DOHH2 (cell line): ENCODE measurements at regions not wholly inside any gene's neighbourhood (a gene's known extent, or its start where the extent isn't known, plus 50 kb on each side); places are given as distances from the start of the nearest gene placed in this dataset.

Source experiments
- H3F3A ChIP-seq: fragments of 200-600 bp; sonication (generic), shearing (Covaris generic); 2 replicates; pipeline ENCODE4 v1.6.0; 2016; ENCODE audit warnings: antibody characterized with exemption, mild to moderate bottlenecking; ENCODE audit not compliant: control insufficient read depth, insufficient read depth
- H3K27ac ChIP-seq: fragments of 200-600 bp; sonication (generic); 2 replicates; pipeline ENCODE4 v1.5.1; 2014; ENCODE audit warnings: low read depth, mild to moderate bottlenecking, low read length, moderate library complexity
- H3K27me3 ChIP-seq: fragments of 200-600 bp; sonication (generic); 2 replicates; pipeline ENCODE4 v1.6.1; 2014; ENCODE audit warnings: mild to moderate bottlenecking, low read length, mixed read lengths; ENCODE audit not compliant: control insufficient read depth
- H3K36me3 ChIP-seq: fragments of 200-600 bp; sonication (generic); 2 replicates; pipeline ENCODE4 v1.6.1; 2014; ENCODE audit warnings: mild to moderate bottlenecking, low read length, moderate library complexity, mixed read lengths; ENCODE audit not compliant: control insufficient read depth
- H3K4me1 ChIP-seq: fragments of 200-600 bp; sonication (generic); 2 replicates; pipeline ENCODE4 v1.6.1; 2014; ENCODE audit warnings: mild to moderate bottlenecking, low read length, mixed read lengths; ENCODE audit not compliant: control insufficient read depth
- H3K4me2 ChIP-seq: fragments of 200-600 bp; sonication (generic); 2 replicates; pipeline ENCODE4 v1.6.0; 2014; ENCODE audit warnings: mild to moderate bottlenecking, low read length, moderate library complexity
- H3K4me3 ChIP-seq: fragments of 200-600 bp; sonication (generic); 2 replicates; pipeline ENCODE4 v1.5.1; 2014; ENCODE audit warnings: mild to moderate bottlenecking, low read length, mixed read lengths
- H3K79me2 ChIP-seq: fragments of 200-600 bp; sonication (generic); 2 replicates; pipeline ENCODE4 v1.6.1; 2014; ENCODE audit warnings: mild to moderate bottlenecking, low read length, mixed read lengths; ENCODE audit not compliant: control insufficient read depth
- H3K9me2 ChIP-seq: fragments of 200-600 bp; sonication (generic); replicated peaks from 2 replicates; pipeline ENCODE4 v1.6.1; 2014; ENCODE audit warnings: mild to moderate bottlenecking, low read length, mixed read lengths; ENCODE audit not compliant: control insufficient read depth
- H3K9me3 ChIP-seq: fragments of 200-600 bp; sonication (generic); 2 replicates; pipeline ENCODE4 v1.6.1; 2014; ENCODE audit warnings: antibody characterized with exemption, low read length, mixed read lengths; ENCODE audit not compliant: control insufficient read depth, insufficient read depth
- H4K20me1 ChIP-seq: fragments of 200-600 bp; sonication (generic); 2 replicates; pipeline ENCODE4 v1.6.0; 2014; ENCODE audit warnings: low read depth, mild to moderate bottlenecking, antibody characterized with exemption, low read length, moderate library complexity; ENCODE audit not compliant: control insufficient read depth, insufficient read depth
- EZH2phosphoT487 ChIP-seq: fragments of 200-600 bp; sonication (generic); IDR thresholded peaks from 2 replicates; pipeline ENCODE4 v1.6.1; 2017; ENCODE audit warnings: borderline replicate concordance, mild to moderate bottlenecking, antibody characterized with exemption, low read length, moderate library complexity, mixed read lengths
- TF ChIP-seq, protein P1 (sequence below): fragments of 200-600 bp; sonication (generic); IDR thresholded peaks from one replicate; pipeline ENCODE4 v1.5.1; 2014; ENCODE audit warnings: antibody characterized with exemption, mild to moderate bottlenecking, low read depth, low read length; ENCODE audit not compliant: poor library complexity, severe bottlenecking

- no peaks in the 10 kb centered on the region for H3K9me3 ChIP-seq
- no peak overlapping the region for H3K27ac ChIP-seq
- H3K27me3 ChIP-seq: no peaks in the 10 kb centered on the region
- H3K4me2 ChIP-seq: no peak overlapping the region
- no peak for TF ChIP-seq EZH2phosphoT487
- TF ChIP-seq, protein P1, sequence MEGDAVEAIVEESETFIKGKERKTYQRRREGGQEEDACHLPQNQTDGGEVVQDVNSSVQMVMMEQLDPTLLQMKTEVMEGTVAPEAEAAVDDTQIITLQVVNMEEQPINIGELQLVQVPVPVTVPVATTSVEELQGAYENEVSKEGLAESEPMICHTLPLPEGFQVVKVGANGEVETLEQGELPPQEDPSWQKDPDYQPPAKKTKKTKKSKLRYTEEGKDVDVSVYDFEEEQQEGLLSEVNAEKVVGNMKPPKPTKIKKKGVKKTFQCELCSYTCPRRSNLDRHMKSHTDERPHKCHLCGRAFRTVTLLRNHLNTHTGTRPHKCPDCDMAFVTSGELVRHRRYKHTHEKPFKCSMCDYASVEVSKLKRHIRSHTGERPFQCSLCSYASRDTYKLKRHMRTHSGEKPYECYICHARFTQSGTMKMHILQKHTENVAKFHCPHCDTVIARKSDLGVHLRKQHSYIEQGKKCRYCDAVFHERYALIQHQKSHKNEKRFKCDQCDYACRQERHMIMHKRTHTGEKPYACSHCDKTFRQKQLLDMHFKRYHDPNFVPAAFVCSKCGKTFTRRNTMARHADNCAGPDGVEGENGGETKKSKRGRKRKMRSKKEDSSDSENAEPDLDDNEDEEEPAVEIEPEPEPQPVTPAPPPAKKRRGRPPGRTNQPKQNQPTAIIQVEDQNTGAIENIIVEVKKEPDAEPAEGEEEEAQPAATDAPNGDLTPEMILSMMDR: no peak
- no peaks in the 10 kb centered on the region for H4K20me1 ChIP-seq
- H3K9me2 ChIP-seq: no peaks in the 10 kb centered on the region
- no peaks in the 10 kb centered on the region for H3K36me3 ChIP-seq
- no peaks in the 10 kb centered on the region for H3K4me1 ChIP-seq
- no peak overlapping the region for H3K4me3 ChIP-seq
- H3K79me2 ChIP-seq: no peaks in the 10 kb centered on the region
- H3F3A ChIP-seq: no peaks in the 10 kb centered on the region
These were observed 832.4 kb upstream of the PCDH10 start for GRCh38 chr4:132316738-132317137.

- Histone ChIP-seq H3K79me2 (no peaks in the 10 kb centered on the region), H4K20me1 (no peaks in the 10 kb centered on the region), H3F3A (no peaks in the 10 kb centered on the region), H3K4me2 (no peak overlapping the region), H3K9me3 (no peaks in the 10 kb centered on the region), H3K4me1 (no peaks in the 10 kb centered on the region), H3K4me3 (no peak overlapping the region), H3K9me2 (no peaks in the 10 kb centered on the region), H3K36me3 (no peaks in the 10 kb centered on the region), H3K27ac (no peak overlapping the region), H3K27me3 (no peaks in the 10 kb centered on the region)
- no peak for TF ChIP-seq EZH2phosphoT487
- TF ChIP-seq, protein P1: no peak
These were observed 831.2 kb upstream of the PCDH10 start for GRCh38 chr4:132317923-132318322.

DNA sequence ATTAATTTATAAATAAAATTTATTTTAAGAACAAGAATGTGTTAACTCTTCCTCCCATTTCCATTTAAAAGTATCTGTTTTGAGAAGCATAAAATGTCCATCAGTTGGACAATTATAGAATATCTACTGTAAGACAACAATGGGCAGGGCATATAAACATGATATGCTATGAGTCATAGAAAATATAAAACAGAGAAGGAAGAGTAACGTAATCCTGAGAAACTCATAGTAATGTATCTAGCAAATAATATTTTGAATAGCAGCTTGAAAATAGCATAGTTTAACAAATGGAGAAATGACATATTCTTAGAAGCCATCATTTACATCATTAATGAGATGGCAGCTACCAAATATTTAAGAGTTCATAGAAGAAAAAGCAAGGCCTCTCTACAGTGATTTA lies 820.3 kb upstream of the PCDH10 start:
- no peaks in the 10 kb centered on the region for H3F3A ChIP-seq
- no peak overlapping the region for H3K4me2 ChIP-seq
- H4K20me1 ChIP-seq: no peaks in the 10 kb centered on the region
- H3K79me2 ChIP-seq: no peaks in the 10 kb centered on the region
- no peak overlapping the region for H3K4me3 ChIP-seq
- TF ChIP-seq EZH2phosphoT487: no peak
- TF ChIP-seq, protein P1: no peak
- H3K36me3 ChIP-seq: no peaks in the 10 kb centered on the region
- H3K4me1 ChIP-seq: no peaks in the 10 kb centered on the region
- H3K27ac ChIP-seq: no peak overlapping the region
- H3K27me3 ChIP-seq: no peaks in the 10 kb centered on the region
- no peaks in the 10 kb centered on the region for H3K9me2 ChIP-seq
- H3K9me3 ChIP-seq: no peaks in the 10 kb centered on the region

GRCh38 chr4:132330994-132331393 lies 818.1 kb upstream of the PCDH10 start:
- H3F3A ChIP-seq: no peaks in the 10 kb centered on the region
- H3K4me1 ChIP-seq: no peaks in the 10 kb centered on the region
- no peaks in the 10 kb centered on the region for H3K9me2 ChIP-seq
- no peaks in the 10 kb centered on the region for H4K20me1 ChIP-seq
- no peak overlapping the region for H3K4me3 ChIP-seq
- H3K36me3 ChIP-seq: no peaks in the 10 kb centered on the region
- H3K27ac ChIP-seq: no peak overlapping the region
- no peaks in the 10 kb centered on the region for H3K9me3 ChIP-seq
- TF ChIP-seq EZH2phosphoT487: no peak
- TF ChIP-seq, protein P1: no peak
- no peaks in the 10 kb centered on the region for H3K79me2 ChIP-seq
- H3K4me2 ChIP-seq: no peak overlapping the region
- no peaks in the 10 kb centered on the region for H3K27me3 ChIP-seq
